ENCODE measurements at regions not wholly inside any gene's neighbourhood (a gene's known extent, or its start where the extent isn't known, plus 50 kb on each side); places are given as distances from the start of the nearest gene placed in this dataset.

DNA sequence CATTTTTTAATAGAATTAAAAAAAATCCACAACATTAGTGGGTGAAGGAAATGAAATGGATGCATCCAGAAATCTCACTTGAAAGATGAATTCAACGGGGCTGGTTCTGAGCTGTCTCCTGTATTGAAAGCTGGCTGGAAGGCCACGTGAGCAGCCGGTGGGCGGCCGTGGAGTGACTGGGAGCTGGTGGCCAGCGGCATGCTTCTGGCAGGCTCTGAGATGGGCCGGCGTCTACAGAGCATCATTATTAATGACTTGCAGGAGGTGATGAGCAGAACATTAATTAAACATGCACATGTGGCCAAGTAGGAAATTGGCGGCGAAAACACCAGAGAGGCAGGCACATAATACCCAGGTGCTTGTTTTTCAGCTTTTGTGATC is 115.6 kb upstream of the LMO4 start (continued):
- TF ChIP-seq DACH1 (IDR thresholded peaks at IDR 0.05; ENCODE audit: partially characterized antibody) = no peak
- TF ChIP-seq, protein P1, sequence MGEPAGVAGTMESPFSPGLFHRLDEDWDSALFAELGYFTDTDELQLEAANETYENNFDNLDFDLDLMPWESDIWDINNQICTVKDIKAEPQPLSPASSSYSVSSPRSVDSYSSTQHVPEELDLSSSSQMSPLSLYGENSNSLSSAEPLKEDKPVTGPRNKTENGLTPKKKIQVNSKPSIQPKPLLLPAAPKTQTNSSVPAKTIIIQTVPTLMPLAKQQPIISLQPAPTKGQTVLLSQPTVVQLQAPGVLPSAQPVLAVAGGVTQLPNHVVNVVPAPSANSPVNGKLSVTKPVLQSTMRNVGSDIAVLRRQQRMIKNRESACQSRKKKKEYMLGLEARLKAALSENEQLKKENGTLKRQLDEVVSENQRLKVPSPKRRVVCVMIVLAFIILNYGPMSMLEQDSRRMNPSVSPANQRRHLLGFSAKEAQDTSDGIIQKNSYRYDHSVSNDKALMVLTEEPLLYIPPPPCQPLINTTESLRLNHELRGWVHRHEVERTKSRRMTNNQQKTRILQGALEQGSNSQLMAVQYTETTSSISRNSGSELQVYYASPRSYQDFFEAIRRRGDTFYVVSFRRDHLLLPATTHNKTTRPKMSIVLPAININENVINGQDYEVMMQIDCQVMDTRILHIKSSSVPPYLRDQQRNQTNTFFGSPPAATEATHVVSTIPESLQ (CRISPR knock-in tag; IDR thresholded peaks at IDR 0.05) = no peak
- TF ChIP-seq EHMT2 (IDR thresholded peaks at IDR 0.05) = no peak
- no peak for TF ChIP-seq RCOR1 (IDR thresholded peaks at IDR 0.05; ENCODE audit: borderline replicate concordance in 1 of 2, low read depth in 2 of 2, low read length in 2 of 2)

DNA sequence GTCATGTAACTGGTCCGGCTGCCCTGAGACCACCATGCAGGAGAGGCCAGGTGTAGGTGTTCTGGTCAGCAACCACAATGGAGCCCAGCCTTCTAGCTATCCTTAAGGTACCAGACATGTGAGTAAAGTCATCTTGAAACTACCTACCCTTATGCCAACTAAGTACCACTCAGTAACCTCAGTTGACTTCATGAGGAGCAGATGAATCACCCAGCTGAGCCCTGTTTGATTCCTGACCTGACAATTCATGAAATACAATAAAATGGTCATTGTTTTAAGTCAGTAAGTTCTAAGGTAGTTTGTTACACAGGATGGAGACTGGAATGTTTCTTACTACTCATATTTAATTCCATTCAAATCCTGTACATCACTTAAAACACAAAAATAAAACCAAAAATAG is 113.1 kb upstream of the LMO4 start:
- H3K79me2 ChIP-seq (ENCODE audit: control insufficient read depth, insufficient read depth, low read length) = no peaks in the 10 kb centered on the region
- ATAC-seq = no peak
- H3K27ac ChIP-seq (ENCODE audit: extremely low read depth, low read depth, low read length) = no peak overlapping the region
- BruUV-seq (replicated peaks) = no TSS peak
- no peak overlapping the region for H3K9ac ChIP-seq (ENCODE audit: insufficient read depth in 1 of 2, low read depth in 2 of 2, low read length in 2 of 2)
- 0% methylated on average over 1 of the region's 1 CpG for WGBS (ENCODE audit: insufficient coverage, low coverage, missing lambda C conversion rate)
- H3K4me1 ChIP-seq (replicated peaks in 1 of 2; ENCODE audit: control insufficient read depth in 2 of 2, insufficient read depth in 2 of 2, low read length in 2 of 2) = no peaks in the 10 kb centered on the region
- no peaks in the 10 kb centered on the region for H3K9me1 ChIP-seq (ENCODE audit: control insufficient read depth, insufficient read depth, low read length)
- intact Hi-C loops (cut with micrococcal nuclease) (no loop called here), in situ Hi-C loops (cut with MboI) (no loop called here)
- H2AFZ ChIP-seq (ENCODE audit: low read depth, low read length) = no peak overlapping the region
- H4K20me1 ChIP-seq (replicated peaks; ENCODE audit: control insufficient read depth, insufficient read depth, low read length) = no peaks in the 10 kb centered on the region
- H3K4me3 ChIP-seq = no peak overlapping the region
- no peaks in the 10 kb centered on the region for H3K9me3 ChIP-seq (replicated peaks; ENCODE audit: control insufficient read depth, insufficient read depth, low read depth, low read length)
- DNase-seq (ENCODE audit: extremely low read depth in 1 of 4, low spot score in 3 of 4) = no peak
- no peak for FAIRE-seq
- H3K36me3 ChIP-seq (ENCODE audit: control insufficient read depth, insufficient read depth, low read length) = no peaks in the 10 kb centered on the region
- H3K4me2 ChIP-seq (ENCODE audit: insufficient read depth, low read length) = no peak overlapping the region
- peaks cover 0 to 5% of the 10 kb centered on the region in 2 experiments; a peak in 1 of 5 replicates for H3K27me3 ChIP-seq (ENCODE audit: control insufficient read depth in 2 of 2, insufficient read depth in 2 of 2, low read length in 2 of 2)
- POLR2A ChIA-PET = no interaction called here
- CTCF ChIA-PET (ENCODE audit: low intra/inter-chr PET ratio) = no interaction called here
- TF ChIP-seq ETV1 (tag; conservative IDR thresholded peaks at IDR 0.05; ENCODE audit: low read depth) (no peak), HNRNPL (IDR thresholded peaks at IDR 0.05; ENCODE audit: low read depth, low read length) (no peak), SAFB2 (IDR thresholded peaks at IDR 0.05; ENCODE audit: borderline replicate concordance, low read depth, low read length, severe bottlenecking) (no peak), ZNF77 (CRISPR knock-in tag; IDR thresholded peaks at IDR 0.05) (no peak), AFF1 (IDR thresholded peaks at IDR 0.05; ENCODE audit: low read depth in 1 of 2, partially characterized antibody in 2 of 2) (no peak), MAFG (tag; conservative IDR thresholded peaks at IDR 0.05) (no peak), MXI1 (IDR thresholded peaks at IDR 0.05; ENCODE audit: low read depth, low read length) (no peak), MYNN (IDR thresholded peaks at IDR 0.05) (no peak), MYNN (CRISPR knock-in tag; IDR thresholded peaks at IDR 0.05) (no peak), NFE2 (IDR thresholded peaks at IDR 0.05; ENCODE audit: low read depth) (no peak), ZNF217 (CRISPR knock-in tag; IDR thresholded peaks at IDR 0.05) (no peak)
